Gastroesophageal sphincter (tissue), 4 donors: ENCODE measurements at regions not wholly inside any gene's neighbourhood (a gene's known extent, or its start where the extent isn't known, plus 50 kb on each side); places are given as distances from the start of the nearest gene placed in this dataset.

Source experiments
- ATAC-seq: fragments of 150-250 bp; one replicate; pipeline ENCODE4 v1.9.1; 2016; ENCODE audit warnings: mild to moderate bottlenecking, moderate library complexity
- H3K27ac ChIP-seq, 4 donors: fragments of 200-600 bp; sonication (generic) in 3 of 4; 1 replicate in 3 of 4; 2 replicates in 1 of 4; pipeline ENCODE4 v1.5.1; 2016 to 2019
- H3K27me3 ChIP-seq: fragments of 200-600 bp; sonication (generic); one replicate; pipeline ENCODE4 v1.5.1; 2019
- H3K36me3 ChIP-seq, 2 donors: fragments of 200-600 bp; sonication (generic); one replicate each; pipeline ENCODE4 v1.5.1; 2019; ENCODE audit warnings: control low read depth in 1 of 2
- H3K4me1 ChIP-seq, 3 donors: fragments of 200-600 bp; sonication (generic); 1 replicate in 2 of 3; 2 replicates in 1 of 3; pipeline ENCODE4 v1.5.1; 2016 to 2019; ENCODE audit warnings: control low read depth in 2 of 3
- H3K4me3 ChIP-seq, 2 donors: fragments of 200-600 bp; sonication (generic); one replicate each; pipeline ENCODE4 v1.5.1; 2019; ENCODE audit warnings: mild to moderate bottlenecking in 1 of 2, moderate library complexity in 1 of 2
- H3K9me3 ChIP-seq, 3 donors: fragments of 200-600 bp; sonication (generic); one replicate each; pipeline ENCODE4 v1.5.1; 2017 to 2019; ENCODE audit warnings: control low read depth in 2 of 3
- CTCF ChIP-seq, 4 experiments: fragments of 200-600 bp in 2 of 4; fragments of 450-650 bp in 2 of 4; sonication (generic) in 1 of 4; IDR thresholded peaks; one replicate each; pipeline ENCODE4 v1.5.1; 2017 to 2019; ENCODE audit warnings: antibody characterized with exemption in 4 of 4, mild to moderate bottlenecking in 2 of 4, moderate library complexity in 2 of 4
- EP300 ChIP-seq: sonication (generic); formaldehyde crosslinking; IDR thresholded peaks from one replicate; pipeline ENCODE4 v1.6.1; 2017; ENCODE audit warnings: antibody characterized with exemption, mild to moderate bottlenecking
- POLR2A ChIP-seq, 2 donors: fragments of 450-650 bp; IDR thresholded peaks; one replicate each; pipeline ENCODE4 v1.6.1; 2017; ENCODE audit warnings: antibody characterized with exemption in 2 of 2, mild to moderate bottlenecking in 2 of 2, moderate library complexity in 1 of 2
- POLR2AphosphoS5 ChIP-seq: sonication (generic); formaldehyde crosslinking; IDR thresholded peaks from one replicate; pipeline ENCODE4 v1.6.1; 2017; ENCODE audit warnings: antibody characterized with exemption
- WGBS, 2 donors: methylation state at CpG; one replicate each; pipeline ENCODE4 v1.1.5; 2018; ENCODE audit warnings: low coverage in 1 of 2; 5-methylcytosine and 5-hydroxymethylcytosine counted together

- peaks cover 9% of the 10 kb centered on the region for H3K27me3 ChIP-seq
- H3K9me3 ChIP-seq, result no peaks in the 10 kb centered on the region
- TF ChIP-seq EP300 (no peak), CTCF (IDR thresholded peaks at IDR 0.05) (no peak), POLR2AphosphoS5 (no peak), POLR2A (IDR thresholded peaks at IDR 0.05) (no peak)
- H3K4me1 ChIP-seq, result no peaks in the 10 kb centered on the region
- no peak overlapping the region for H3K4me3 ChIP-seq
- WGBS, 2 donors, result 69 to 75% methylated on average over 5 to 10 of the region's 13 CpGs
- no peaks in the 10 kb centered on the region for H3K36me3 ChIP-seq
- no peak overlapping the region for H3K27ac ChIP-seq
- ATAC-seq, result no peak
These were observed 363.7 kb upstream of the MYT1L start for GRCh38 chr2:2694746-2695145.

GRCh38 chr2:2692599-2693389, 361.7 kb upstream of the MYT1L start:
- TF ChIP-seq EP300 (no peak), POLR2A (IDR thresholded peaks at IDR 0.05) (no peak), POLR2AphosphoS5 (no peak), CTCF (IDR thresholded peaks at IDR 0.05) (no peak)
- WGBS, 2 donors, result 76 to 88% methylated on average over 10 to 19 of the region's 21 CpGs

GRCh38 chr2:2691419-2691818, 360.3 kb upstream of the MYT1L start:
- WGBS, 2 donors, result 78 to 89% methylated on average over 3 to 9 of the region's 10 CpGs
- no peak overlapping the region for H3K27ac ChIP-seq
- H3K4me1 ChIP-seq, result no peaks in the 10 kb centered on the region
- H3K4me3 ChIP-seq, result no peak overlapping the region
- no peak for TF ChIP-seq POLR2A (IDR thresholded peaks at IDR 0.05)
- no peak for TF ChIP-seq CTCF (IDR thresholded peaks at IDR 0.05)
- no peak for TF ChIP-seq EP300
- TF ChIP-seq POLR2AphosphoS5, result no peak
- no peaks in the 10 kb centered on the region for H3K36me3 ChIP-seq
- no peak for ATAC-seq
- H3K9me3 ChIP-seq, result no peaks in the 10 kb centered on the region
- peaks cover 9% of the 10 kb centered on the region for H3K27me3 ChIP-seq

More at GRCh38 chr2:2692599-2693389, 361.7 kb upstream of the MYT1L start:
- Histone ChIP-seq H3K36me3 (no peaks in the 10 kb centered on the region), H3K27me3 (peaks cover 9% of the 10 kb centered on the region), H3K4me1 (no peaks in the 10 kb centered on the region), H3K9me3 (no peaks in the 10 kb centered on the region), H3K4me3 (no peak overlapping the region), H3K27ac (no peak overlapping the region)
- ATAC-seq, result no peak

- 73% methylated on average over 4 of the region's 4 CpGs; no CpG with 5 or more reads in 1 of the 2 donors for WGBS, 2 donors
- Histone ChIP-seq H3K4me3 (no peak overlapping the region), H3K4me1 (no peaks in the 10 kb centered on the region), H3K27ac (no peak overlapping the region), H3K9me3 (no peaks in the 10 kb centered on the region), H3K27me3 (peaks cover 9% of the 10 kb centered on the region), H3K36me3 (no peaks in the 10 kb centered on the region)
- TF ChIP-seq CTCF (IDR thresholded peaks at IDR 0.05) (no peak), EP300 (no peak), POLR2AphosphoS5 (no peak)
- no peak for ATAC-seq
These were observed 359.9 kb upstream of the MYT1L start for GRCh38 chr2:2690985-2691384.

- Histone ChIP-seq H3K36me3 (no peaks in the 10 kb centered on the region), H3K9me3 (no peaks in the 10 kb centered on the region), H3K4me3 (no peak overlapping the region), H3K27ac (no peak overlapping the region), H3K4me1 (no peaks in the 10 kb centered on the region), H3K27me3 (peaks cover 9% of the 10 kb centered on the region)
- no peak for ATAC-seq
- 78% methylated on average over 3 of the region's 12 CpGs; no CpG with 5 or more reads in 1 of the 2 donors for WGBS, 2 donors
- TF ChIP-seq POLR2AphosphoS5, result no peak
- TF ChIP-seq EP300, result no peak
- no peak for TF ChIP-seq CTCF (IDR thresholded peaks at IDR 0.05)
- TF ChIP-seq POLR2A (IDR thresholded peaks at IDR 0.05), result no peak
These were observed 358.2 kb upstream of the MYT1L start for GRCh38 chr2:2689306-2689705.
